Stimulated activated CD4-positive, alpha-beta T cell treated with anti-CD3 and anti-CD28 coated beads, Interleukin-12 subunit alpha, Interleukin-12 subunit beta, amount 100 ng/mL, for 24 hours (primary cell): ENCODE measurements at regions not wholly inside any gene's neighbourhood (a gene's known extent, or its start where the extent isn't known, plus 50 kb on each side); places are given as distances from the start of the nearest gene placed in this dataset.

Source experiments
- DNase-seq, 2 experiments: peaks; one replicate each; pipeline ENCODE4 v3.0.0-alpha.2; 2020; ENCODE audit warnings: low read depth in 2 of 2

DNA sequence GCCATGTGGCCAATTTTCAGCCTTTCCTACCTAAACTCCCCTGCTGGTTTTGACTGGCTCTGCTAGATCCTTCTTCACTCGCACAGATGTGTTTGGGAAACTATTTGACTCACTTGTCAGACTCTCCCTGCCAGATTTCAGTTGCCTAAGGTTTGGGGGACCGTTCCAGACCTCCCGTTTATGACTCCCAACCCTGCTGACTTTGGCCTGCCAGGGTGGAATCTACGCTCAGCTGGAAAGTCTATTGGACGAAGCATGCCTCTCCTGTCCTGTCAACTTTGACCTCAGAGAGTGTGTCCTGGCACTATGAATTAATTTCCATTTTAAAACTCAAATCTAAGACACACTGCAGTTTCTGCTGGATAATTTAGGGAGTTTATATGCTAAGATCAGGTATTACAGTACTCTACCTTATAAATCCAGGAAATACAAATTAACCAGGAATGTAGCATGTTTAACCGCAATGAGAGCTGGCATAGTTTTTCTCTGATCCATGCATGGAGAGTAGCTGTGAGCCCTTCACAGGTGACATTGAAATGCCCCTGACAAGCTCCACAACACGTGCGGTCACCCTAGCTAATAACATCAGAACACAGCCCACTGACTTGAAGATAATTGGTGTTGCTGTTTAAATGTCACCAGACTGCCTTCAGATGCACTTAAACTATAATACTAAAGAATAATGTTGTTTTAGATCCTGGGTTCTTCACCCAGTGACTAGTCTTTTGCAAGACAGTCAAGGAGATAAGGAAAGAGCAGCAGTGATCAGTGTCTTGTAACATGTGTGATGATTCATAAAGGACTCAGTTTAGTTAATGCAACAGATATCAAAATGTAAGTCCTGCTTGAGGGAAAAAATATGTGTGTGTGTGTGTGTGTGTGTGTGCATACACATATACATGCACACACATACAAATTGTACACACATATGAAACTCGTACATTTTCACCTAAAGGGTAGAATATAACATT, 223.0 kb upstream of the MCTP2 start:
- DNase-seq, result no peak

GRCh38 chr15:94004697-94005096, 226.7 kb upstream of the MCTP2 start:
- DNase-seq, result no peak

GRCh38 chr15:94002041-94002440, 229.3 kb upstream of the MCTP2 start:
- no peak for DNase-seq

- no peak for DNase-seq
Observed at GRCh38 chr15:94001255-94001801, 230.0 kb upstream of the MCTP2 start.

GRCh38 chr15:94000606-94001005, 230.8 kb upstream of the MCTP2 start:
- DNase-seq, result no peak

GRCh38 chr15:93997071-93997658, 234.2 kb upstream of the MCTP2 start:
- no peak for DNase-seq

DNA sequence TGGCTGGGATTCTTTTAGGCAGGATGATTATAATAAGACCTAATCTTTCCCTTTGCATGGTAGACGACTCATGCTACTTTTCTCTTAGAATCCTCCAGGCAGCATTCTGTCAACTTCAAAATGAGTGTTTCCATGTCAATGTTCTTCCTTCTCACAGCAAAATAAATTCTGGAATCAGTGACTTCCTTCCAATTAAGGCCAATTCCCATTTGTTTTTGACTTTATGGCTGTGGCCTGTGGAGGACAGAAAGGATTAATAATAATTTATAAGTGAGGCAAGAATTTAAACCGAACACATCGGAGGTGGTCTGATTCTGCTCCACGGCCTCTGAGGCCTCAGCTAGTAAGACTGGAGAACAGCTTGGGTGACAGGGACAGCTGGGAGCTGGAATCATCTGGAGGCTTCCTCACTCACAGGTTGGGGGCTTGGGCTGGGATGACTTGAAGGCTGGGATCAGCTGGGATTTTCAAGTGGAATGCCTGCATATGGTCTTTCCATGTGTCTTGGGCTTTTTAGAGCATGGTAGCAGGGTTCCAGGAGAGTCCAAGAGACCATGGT, 241.8 kb upstream of the MCTP2 start:
- no peak for DNase-seq

- peak; percentile 2 to 3 for DNase-seq
Observed at GRCh38 chr15:93987068-93987467, 244.3 kb upstream of the MCTP2 start.

DNA sequence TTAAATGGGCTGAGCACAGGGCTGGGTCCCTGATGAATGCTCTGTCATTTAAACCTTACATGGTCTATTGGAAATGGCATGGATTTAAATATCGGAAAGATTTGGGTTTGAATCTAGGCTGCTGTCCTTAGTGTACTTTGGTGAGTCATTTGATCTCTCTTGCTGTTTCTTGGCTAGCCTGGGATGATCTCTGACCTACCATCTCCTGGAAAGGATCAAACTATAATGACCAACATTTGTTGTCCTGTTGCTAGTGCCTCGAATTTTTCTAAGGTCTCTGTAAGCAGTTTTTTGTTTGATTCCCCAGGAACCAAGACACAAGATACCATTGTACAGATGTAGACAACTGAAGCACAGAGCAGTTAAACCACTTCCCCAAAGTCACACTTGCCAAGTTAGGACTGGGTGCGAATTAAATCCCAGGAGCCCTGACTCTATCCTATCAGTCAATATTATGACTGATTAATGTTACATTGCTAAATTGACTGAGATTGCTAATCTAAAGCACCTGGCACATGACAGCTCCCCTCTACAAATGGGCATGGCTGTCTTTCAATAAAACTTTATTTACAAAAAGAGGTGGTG, 244.9 kb upstream of the MCTP2 start:
- no peak for DNase-seq

DNA sequence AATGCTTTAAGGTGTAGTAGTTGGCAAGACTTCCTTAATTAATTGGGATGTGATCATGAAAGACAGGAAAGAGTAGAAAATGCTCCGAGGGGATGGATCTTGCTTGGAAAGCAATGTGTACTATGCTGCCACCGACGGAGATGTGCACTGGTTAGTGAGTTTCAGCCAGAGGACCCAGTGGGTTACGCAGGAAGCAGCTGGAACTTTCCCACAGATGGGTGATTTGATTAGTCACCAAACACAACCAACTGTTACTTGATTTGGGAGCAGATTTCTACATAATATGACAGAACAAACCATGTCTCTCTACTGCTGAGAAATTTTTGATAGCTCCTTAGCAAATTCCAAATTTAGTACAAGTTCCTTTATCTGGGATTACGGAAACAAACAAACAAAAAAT, 245.4 kb upstream of the MCTP2 start:
- no peak for DNase-seq

DNA sequence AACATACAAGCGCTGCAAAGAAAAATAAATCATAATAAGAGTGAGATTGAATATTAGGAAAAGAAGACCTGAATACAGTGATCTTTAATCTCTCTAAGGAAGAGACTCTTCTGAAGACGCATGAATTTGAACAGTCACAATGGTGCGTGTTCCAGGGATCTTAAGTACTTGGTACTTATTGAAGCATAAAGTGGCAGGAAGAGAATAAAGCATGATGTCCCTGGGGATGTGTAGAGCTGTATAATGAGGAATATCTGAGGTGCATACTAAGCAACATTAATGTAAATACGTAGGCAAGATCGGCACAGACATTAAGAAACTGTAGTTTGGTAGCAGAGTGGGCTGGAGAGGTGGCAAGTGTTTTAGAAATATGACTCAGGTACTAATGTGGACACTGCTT, 246.2 kb upstream of the MCTP2 start:
- no peak for DNase-seq

DNA sequence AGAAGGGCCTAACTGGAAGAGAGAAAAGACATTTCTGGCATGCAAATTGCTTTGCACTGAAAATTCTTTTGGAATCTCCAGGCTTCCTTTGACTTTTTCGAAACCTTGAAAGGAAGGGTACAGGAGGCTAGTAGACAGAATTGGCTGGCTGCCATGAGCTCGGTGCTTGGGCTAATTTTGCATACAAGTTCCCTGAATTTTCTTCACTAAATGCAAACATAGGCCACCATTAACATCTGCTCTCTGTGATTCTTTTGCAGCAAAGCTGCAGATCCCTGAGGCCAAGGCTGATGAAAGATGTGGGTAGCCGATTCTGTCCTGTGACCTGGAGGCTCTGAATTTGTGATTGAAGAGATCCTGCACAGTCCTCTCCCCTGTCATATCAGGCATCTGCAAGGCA, 247.8 kb upstream of the MCTP2 start:
- no peak for DNase-seq

- no peak for DNase-seq
Observed at GRCh38 chr15:93982226-93982727, 249.1 kb upstream of the MCTP2 start.

GRCh38 chr15:93981706-93982105, 249.7 kb upstream of the MCTP2 start:
- no peak for DNase-seq

DNA sequence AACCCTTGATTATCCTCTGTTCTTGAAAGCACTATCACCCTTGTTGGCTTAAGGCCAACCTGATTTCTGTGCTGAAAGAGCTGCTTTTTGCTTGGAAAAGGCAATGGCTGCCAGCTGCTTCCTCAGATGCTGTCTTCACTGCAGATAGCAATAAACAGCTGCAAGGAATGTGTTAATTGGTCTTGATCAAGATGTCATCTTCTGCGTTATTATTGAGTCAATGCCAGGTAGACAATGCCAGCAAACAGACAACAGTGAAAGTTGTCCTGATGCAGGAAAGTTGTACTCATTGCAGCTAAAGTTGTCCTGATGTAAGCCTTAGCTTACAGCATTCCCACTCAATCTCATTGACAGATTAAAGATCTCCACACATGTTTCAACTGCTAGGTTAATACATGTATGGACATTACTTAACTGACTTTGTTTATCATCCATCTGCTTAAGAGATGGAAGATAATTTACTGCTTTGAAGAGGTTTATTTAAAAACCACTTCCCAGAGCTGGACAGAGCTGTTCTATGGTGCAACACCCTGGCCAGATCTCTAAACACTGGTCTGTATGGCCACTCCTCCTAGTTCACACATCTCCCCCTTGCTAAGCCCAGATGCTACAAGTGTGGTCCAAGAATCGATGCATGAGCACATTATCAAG, 251.0 kb upstream of the MCTP2 start:
- no peak for DNase-seq

DNA sequence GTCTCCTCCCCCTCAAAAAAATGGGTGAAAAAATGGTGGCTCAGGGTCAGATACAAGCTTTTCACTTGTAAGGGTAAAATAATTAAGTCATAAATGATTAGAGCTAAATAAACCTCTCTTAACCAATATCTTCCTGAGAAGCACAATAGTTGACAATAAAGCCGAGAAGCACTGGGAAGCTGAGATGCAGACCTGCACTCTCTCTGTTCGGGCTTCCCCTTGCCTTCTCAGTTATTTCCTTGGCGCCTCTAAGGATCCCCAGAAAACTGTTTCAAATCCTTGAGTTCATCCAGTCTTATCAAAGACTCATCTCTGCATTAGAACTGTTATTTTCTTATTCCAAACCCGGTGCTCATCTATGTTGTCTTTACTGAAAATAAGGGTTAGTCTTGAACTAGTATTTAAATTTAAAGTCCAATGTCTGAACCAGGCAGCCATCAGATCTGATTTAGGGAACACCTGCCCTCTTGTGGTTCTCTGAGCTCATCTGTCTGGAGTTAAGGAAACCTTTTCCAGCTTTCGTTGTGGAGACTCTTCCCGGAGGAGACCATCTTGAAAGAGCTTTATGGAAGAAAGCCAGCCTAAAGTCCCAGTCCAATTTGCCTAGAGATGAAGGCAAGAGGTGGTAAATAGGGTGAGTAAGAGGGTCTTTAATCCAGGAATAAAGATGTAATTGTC, 256.4 kb upstream of the MCTP2 start:
- no peak for DNase-seq

GRCh38 chr15:93973287-93973686, 258.1 kb upstream of the MCTP2 start:
- DNase-seq, result no peak

GRCh38 chr15:93968773-93969172, 262.6 kb upstream of the MCTP2 start:
- no peak for DNase-seq

- no peak for DNase-seq
Observed at GRCh38 chr15:93965304-93965908, 266.0 kb upstream of the MCTP2 start.

- DNase-seq, result no peak
Observed at GRCh38 chr15:93954985-93955571, 276.3 kb upstream of the MCTP2 start.
